ENCODE measurements at regions not wholly inside any gene's neighbourhood (a gene's known extent, or its start where the extent isn't known, plus 50 kb on each side); places are given as distances from the start of the nearest gene placed in this dataset.

- H3K9me3 ChIP-seq (ENCODE audit: control extremely low read depth in 1 of 3, control insufficient read depth in 2 of 3, insufficient read depth in 1 of 3, low read length in 2 of 3), result no peaks in the 10 kb centered on the region
- DNase-seq (no peak), ATAC-seq (ENCODE audit: low read depth) (no peak)
- no peak overlapping the region for H3K27ac ChIP-seq (ENCODE audit: low read length in 2 of 2)
- Mint-ChIP-seq H3K27ac (no peak overlapping the region), H3K27me3 (peaks cover 2% of the 10 kb centered on the region), H3K4me1 (no peaks in the 10 kb centered on the region), H3K9me3 (ENCODE audit: insufficient read depth) (no peaks in the 10 kb centered on the region), H3K4me3 (no peak overlapping the region)
- ChIA-PET CTCF (interaction anchor here (0.6 kb wide), 1 partner anchor 10 kb away, joined by 4 read pairs; no protein-coding TSS in a partner anchor), POLR2A (no interaction called here)
- TF ChIP-seq CTCF (IDR thresholded peaks at IDR 0.05) (no peak), EZH2 (IDR thresholded peaks at IDR 0.05; ENCODE audit: borderline replicate concordance, insufficient read depth, low read depth, low read length, poor library complexity, severe bottlenecking) (no peak)
- H3K4me1 ChIP-seq (ENCODE audit: control insufficient read depth in 2 of 2, insufficient read depth in 2 of 2, low read length in 2 of 2), result no peaks in the 10 kb centered on the region
- no peak overlapping the region for H3K4me2 ChIP-seq (replicated peaks; ENCODE audit: low read depth, low read length, poor library complexity, severe bottlenecking)
- intact Hi-C loops (cut with micrococcal nuclease), result no loop called here
- no peak overlapping the region for H3K9ac ChIP-seq (ENCODE audit: low read length)
- H4K20me1 ChIP-seq (ENCODE audit: control insufficient read depth, insufficient read depth, low read length, poor library complexity, severe bottlenecking), result no peaks in the 10 kb centered on the region
- H3K79me2 ChIP-seq (ENCODE audit: control insufficient read depth, insufficient read depth, low read length), result no peaks in the 10 kb centered on the region
- 94% methylated on average over 6 of the region's 7 CpGs for WGBS (ENCODE audit: insufficient coverage)
- H3K4me3 ChIP-seq (ENCODE audit: control extremely low read depth in 1 of 5, extremely low read depth in 1 of 5, insufficient read depth in 1 of 5, low read depth in 2 of 5, low read length in 4 of 5), result no peak overlapping the region
- no peaks in the 10 kb centered on the region for H3K36me3 ChIP-seq (replicated peaks in 1 of 2; ENCODE audit: control extremely low read depth in 1 of 2, control insufficient read depth in 1 of 2, extremely low read depth in 1 of 2, insufficient read depth in 2 of 2, low read length in 1 of 2)
- no peaks in the 10 kb centered on the region for H3K27me3 ChIP-seq (replicated peaks in 1 of 4; ENCODE audit: control extremely low read depth in 1 of 4, control insufficient read depth in 3 of 4, insufficient read depth in 4 of 4, low read length in 3 of 4)
- no peak overlapping the region for H2AFZ ChIP-seq (ENCODE audit: insufficient read depth, low read depth, low read length, poor library complexity, severe bottlenecking)
These were observed 200.7 kb downstream of the MYCN start for GRCh38 chr2:16140771-16141640.

All from B cell (primary cell).